Activated CD4-positive, alpha-beta T cell treated with anti-CD3 and anti-CD28 coated beads, Interleukin-2, amount 50 U/mL, for 16 hours (primary cell): ENCODE measurements at regions not wholly inside any gene's neighbourhood (a gene's known extent, or its start where the extent isn't known, plus 50 kb on each side); places are given as distances from the start of the nearest gene placed in this dataset.
"Not testable (repeated sequence)": the region's sequence is repeated elsewhere in the genome, so short reads cannot be mapped to it uniquely, and the experiment has no call there.

ENCODE experiments used
- DNase-seq: peaks from one replicate; pipeline ENCODE4 v3.0.0-alpha.2; 2020

GRCh38 chr2:82342356-82342755 is 2037.8 kb upstream of the LRRTM1 start:
- no peak for DNase-seq

- no peak for DNase-seq
These were observed 2036.1 kb upstream of the LRRTM1 start for GRCh38 chr2:82340578-82341053.

DNA sequence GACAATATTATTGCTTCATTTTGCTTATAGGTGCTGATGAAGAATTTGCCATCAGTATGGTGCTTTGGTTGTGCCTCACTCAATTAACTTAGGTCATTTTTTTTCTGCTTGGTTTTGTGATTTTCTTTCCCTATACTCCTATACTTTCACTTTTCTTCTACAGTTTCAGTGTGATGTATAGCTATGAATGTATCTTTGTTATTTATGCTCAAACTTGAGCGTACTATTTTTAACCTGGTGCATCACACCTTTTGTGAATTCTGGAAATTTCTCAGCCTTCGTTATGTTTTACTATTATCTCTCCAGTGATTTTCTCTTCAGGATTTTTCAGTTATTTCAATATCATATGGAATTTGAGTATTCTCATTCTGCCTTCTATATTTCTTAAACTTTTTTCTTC is 2035.3 kb upstream of the LRRTM1 start:
- no peak for DNase-seq

GRCh38 chr2:82333697-82334096 is 2029.1 kb upstream of the LRRTM1 start:
- no peak for DNase-seq

GRCh38 chr2:82330155-82330554 is 2025.6 kb upstream of the LRRTM1 start:
- DNase-seq = no peak

DNA sequence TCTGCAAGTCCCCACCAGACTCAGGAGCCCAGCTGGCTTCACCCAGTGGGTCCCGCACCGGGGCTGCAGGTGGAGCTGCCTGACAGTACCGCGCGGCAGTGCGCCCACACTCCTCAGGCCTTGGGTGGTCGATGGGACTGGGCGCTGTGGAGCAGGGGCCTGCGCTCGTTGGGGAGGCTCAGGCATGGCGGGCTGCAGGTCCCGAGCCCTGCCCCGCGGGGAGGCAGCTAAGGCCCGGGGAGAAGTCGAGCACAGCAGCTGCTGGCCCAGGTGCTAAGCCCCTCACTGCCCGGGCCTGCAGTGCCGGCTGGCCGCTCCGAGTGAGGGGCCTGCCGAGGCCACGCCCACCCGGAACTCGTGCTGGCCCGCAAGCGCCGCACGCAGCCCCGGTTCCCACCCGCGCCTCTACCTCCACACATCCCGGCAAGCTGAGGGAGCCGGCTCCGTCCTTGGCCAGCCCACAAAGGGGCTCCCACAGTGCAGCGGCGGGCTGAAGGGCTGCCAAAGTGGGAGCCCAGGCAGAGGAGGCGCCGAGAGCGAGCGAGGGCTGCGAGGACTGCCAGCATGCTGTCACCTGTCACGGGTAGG is 2021.7 kb upstream of the LRRTM1 start:
- not testable (repeated sequence) for DNase-seq

- DNase-seq = no peak
These were observed 2015.7 kb upstream of the LRRTM1 start for GRCh38 chr2:82320296-82320695.

DNA sequence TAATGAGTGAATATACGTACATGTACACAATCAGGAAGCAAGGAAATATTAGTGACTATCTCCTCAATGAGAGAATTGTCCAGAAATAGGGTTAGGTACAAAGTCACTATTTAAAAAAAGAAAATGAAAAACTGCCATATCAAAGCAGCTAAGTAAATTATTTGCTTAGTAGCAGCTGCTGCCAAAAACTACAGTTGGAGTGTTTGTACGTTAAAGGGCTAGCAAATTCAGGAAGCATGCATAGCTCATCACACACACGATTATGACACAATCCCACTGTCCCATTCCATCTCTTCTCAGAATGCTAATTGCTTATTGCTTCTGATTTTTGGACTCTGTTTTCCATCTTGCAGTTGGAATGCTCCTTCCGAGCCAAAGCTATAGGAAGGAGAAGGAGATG is 2012.5 kb upstream of the LRRTM1 start:
- DNase-seq = no peak

GRCh38 chr2:82316586-82316985 is 2012.0 kb upstream of the LRRTM1 start:
- no peak for DNase-seq

GRCh38 chr2:82314836-82315472 is 2010.4 kb upstream of the LRRTM1 start:
- no peak for DNase-seq

DNA sequence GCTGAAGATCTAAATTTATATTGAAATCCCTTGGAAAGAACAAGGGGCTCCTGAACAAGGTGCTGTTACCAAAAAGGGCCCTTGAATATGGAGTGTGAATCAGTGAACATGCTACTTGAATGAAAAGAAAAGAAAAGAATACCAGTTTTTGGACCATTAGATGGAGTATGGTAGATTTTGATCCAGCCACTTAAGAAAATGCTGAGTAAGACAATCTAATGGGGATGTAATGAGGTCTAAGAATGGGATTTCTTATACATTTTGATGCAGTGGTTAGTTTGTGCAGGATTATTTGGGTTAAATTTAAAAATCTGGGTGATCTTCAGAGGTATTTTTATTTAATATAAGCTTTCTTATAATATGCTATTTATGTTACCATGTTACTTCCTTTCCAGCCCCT is 2003.0 kb upstream of the LRRTM1 start:
- DNase-seq = no peak

DNA sequence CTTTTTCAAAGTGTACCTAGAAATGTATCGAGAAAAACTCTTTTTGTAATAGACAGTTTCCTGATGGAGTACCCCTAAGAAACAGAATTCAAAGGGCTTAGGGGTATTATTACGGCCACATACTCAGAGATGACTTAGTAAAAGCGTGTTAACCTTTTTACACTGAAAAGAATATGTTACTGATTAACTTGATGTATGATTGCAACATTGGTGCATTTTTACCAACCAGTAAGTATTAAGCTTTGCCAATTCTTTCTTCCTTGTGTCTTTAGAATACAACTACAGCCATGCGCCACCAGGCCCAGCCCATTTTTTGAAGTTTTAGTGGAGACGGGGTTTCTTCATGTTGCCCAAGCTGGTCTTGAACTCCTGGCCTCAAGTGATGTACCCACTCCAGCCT is 1997.0 kb upstream of the LRRTM1 start:
- no peak for DNase-seq

GRCh38 chr2:82289446-82289845 is 1984.9 kb upstream of the LRRTM1 start:
- DNase-seq = no peak

DNA sequence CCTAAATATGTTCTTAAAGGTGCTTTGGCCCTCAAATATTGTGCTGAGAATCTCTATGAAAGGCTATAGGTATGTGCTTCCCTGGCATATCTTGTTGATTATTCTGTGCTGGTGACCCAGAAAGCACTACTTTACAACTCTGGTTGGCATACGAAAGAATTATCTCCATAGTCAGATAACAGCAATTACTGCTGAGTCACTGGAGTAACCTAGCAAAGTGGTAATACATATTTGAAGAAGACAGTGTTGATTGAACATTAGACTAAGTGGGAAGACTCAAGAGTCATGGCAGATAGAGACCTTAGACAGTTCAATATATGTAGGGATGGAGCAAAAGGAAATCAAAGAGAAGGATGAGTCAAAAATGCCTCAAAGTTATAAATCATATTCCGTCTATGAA is 1978.5 kb upstream of the LRRTM1 start:
- no peak for DNase-seq

- no peak for DNase-seq
These were observed 1977.7 kb upstream of the LRRTM1 start for GRCh38 chr2:82282111-82282882.

- DNase-seq = no peak
These were observed 1974.8 kb upstream of the LRRTM1 start for GRCh38 chr2:82279367-82279766.

- DNase-seq = no peak
These were observed 1973.9 kb upstream of the LRRTM1 start for GRCh38 chr2:82278416-82278815.

- DNase-seq = no peak
These were observed 1971.0 kb upstream of the LRRTM1 start for GRCh38 chr2:82275599-82275998.

DNA sequence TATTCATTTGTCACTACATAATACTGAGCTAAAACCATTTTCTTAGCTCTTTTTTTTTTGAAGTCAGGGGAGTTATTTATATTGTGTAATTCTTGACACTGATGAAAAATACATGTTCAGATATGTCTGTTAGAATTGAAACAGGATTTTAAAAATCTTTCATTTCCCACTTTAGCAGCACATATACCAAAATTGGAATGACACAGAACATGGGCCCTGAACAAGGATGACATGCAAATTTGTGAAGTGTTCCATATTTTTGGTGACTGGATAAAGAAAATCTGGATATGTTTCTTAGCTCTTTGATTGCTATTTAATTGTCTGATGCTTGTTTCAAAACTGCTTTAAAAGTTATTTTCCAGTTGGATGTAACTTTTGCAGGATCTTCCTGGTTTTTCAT is 1963.9 kb upstream of the LRRTM1 start:
- no peak for DNase-seq

GRCh38 chr2:82260521-82260920 is 1956.0 kb upstream of the LRRTM1 start:
- no peak for DNase-seq

GRCh38 chr2:82259551-82259950 is 1955.0 kb upstream of the LRRTM1 start:
- no peak for DNase-seq

GRCh38 chr2:82257796-82258555 is 1953.4 kb upstream of the LRRTM1 start:
- DNase-seq = no peak

- DNase-seq = no peak
These were observed 1952.6 kb upstream of the LRRTM1 start for GRCh38 chr2:82256983-82257632.
